Eye (tissue), 1 donor: ENCODE measurements at regions not wholly inside any gene's neighbourhood (a gene's known extent, or its start where the extent isn't known, plus 50 kb on each side); places are given as distances from the start of the nearest gene placed in this dataset.

Experiments used
- DNase-seq: peaks from one replicate; pipeline ENCODE4 v3.0.0-alpha.2; 2015

- DNase-seq: no peak
Measured at GRCh38 chr10:80861882-80862281, 324.2 kb downstream of the SH2D4B start.

DNA sequence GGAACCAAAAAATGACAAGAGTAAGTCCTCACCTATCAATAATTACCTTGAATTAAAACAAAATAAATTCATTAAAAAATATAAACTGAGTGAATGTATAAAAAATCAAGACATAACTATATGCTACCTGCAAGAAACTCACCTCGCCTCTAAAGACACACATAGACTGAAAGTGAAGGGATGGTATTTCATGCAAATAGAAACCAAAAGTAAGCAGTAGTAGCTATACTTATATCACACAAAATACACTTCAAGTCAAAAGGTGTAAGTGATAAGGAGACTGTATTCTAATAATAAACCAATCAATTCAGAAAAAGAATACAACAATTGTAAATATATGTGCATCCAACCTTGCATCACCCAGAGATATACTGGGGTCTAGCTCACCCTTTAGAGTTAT is 332.6 kb downstream of the SH2D4B start:
- DNase-seq: no peak

GRCh38 chr10:80871083-80871482 is 333.4 kb downstream of the SH2D4B start:
- no peak for DNase-seq

- no peak for DNase-seq
Measured at GRCh38 chr10:80878330-80878729, 340.6 kb downstream of the SH2D4B start.

GRCh38 chr10:80890146-80890545 is 352.4 kb downstream of the SH2D4B start:
- no peak for DNase-seq

- DNase-seq: no peak
Measured at GRCh38 chr10:80893256-80893655, 355.6 kb downstream of the SH2D4B start.

GRCh38 chr10:80894311-80894791 is 356.6 kb downstream of the SH2D4B start:
- DNase-seq: no peak

DNA sequence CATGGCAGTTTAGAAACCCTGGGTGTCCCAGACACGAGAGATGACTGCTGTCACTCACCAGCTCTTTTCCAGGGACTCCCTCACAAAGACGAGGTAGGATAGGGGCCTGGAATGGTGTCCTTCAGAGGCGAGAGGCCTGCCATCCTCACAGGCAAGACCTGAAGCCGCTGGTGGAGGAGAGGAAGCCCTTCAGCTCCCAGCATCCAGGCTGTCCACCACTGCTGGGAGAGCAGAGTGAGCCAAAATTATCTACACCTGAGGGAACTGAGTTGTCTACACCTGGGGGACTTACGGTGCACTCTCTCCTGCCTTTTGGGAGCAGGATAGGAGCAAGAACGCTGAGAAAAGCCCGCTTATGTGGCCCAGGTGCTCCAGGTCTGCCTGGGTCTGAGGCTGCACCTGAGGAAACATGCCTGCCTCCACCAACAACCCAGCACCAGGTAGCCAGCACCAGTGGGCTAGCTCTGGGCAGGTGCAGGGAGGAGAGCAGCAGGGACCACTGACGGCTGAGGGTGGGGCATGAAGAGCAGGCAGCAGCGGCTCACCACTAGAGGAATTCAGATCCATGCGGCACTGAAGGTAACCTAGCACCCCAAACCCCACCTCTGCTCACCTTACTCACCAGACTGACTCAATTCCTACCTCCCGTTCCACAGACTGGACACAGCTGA is 357.2 kb downstream of the SH2D4B start:
- DNase-seq: no peak

DNA sequence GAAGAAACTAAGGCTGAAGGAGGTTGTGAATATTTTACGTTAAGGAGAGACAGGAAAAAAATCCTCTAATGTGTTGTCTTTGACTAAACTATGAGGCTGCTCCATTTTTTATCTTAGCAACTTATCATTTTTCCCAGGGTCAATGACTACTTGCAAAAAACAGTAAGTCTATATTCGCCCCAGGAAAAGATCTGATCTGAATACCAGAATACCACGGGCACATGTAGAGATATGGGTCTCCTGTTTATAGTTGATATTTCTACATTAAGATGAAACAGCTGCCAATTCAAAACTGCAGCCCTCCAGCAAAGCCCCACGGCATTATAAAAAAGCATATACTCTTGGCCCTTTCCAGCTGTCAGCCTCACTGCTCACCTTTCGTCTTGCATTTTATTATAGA is 358.4 kb downstream of the SH2D4B start:
- DNase-seq: no peak

DNA sequence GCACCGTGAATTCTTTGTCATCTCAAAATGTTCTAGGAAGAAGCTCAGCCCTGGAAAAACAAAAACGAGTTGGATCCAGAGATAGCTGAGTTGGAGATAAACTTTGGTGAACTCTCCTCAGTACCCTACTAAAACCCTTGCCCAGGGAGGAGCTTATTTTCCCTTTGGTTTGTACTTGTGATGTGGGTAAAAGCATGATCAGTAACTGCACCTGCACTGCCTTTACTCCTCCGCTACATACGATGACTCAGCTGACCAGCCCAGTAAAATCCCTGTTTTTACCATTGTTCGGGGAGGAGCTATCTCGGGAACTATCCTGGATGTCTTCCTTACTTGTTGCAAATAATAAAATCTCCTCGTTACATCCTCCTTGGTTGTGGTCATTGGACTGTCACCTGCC is 359.3 kb downstream of the SH2D4B start:
- DNase-seq: no peak

DNA sequence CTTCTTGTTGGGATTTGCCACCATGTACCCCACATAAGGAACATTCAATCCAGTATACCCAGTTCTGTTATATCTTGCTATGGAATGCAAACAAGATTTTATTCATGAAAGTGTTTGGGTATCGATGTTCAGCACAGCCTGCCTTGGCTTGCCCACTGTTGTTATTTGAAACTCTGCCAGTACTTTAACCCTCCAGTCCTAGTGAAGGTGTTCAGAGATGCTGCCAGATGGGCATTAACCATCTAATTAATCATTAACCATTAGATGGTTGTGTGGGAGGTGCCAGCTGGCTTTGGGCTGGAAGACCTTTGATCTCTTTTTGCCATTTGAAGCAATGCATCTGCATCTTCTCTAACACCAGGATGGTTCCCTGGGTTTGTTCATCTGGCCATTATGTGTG is 363.0 kb downstream of the SH2D4B start:
- no peak for DNase-seq

DNA sequence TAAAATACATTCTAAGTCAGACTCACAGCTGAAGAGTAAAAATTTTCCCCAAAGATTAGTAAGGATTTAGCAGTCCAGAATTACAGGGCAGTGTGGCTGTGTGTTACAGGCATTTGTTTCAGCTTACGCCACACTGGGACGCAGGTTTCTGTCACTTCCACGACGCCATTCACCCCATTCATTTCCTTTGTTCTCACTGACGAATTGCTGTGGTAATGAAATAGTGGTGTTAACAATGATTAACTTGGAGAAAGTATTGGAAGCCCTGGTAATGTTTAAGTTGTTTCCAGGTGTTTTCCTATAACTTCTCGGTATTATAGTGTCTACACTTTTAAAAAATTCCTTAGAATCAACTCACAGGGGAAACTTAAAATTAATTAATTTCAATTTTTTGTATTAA is 370.9 kb downstream of the SH2D4B start:
- DNase-seq: no peak

DNA sequence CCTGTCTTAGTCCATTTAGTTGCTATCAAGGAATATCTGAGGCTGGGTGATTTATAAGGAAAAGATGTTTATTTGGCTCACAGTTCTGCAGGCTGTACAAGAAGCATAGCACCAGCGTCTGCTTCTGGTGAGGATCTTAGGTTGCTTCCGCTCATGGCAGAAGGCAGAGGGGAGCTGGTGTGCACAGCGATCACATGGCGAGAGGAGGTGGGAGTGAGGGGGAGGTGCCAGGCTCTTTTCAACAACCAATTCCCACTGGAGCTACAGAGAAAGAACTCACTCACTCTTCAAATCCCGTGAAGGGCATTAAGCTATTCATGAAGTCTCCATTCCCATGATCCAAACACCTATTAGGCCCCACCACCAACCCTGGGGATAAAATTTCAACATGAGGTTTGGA is 371.6 kb downstream of the SH2D4B start:
- DNase-seq: no peak

DNA sequence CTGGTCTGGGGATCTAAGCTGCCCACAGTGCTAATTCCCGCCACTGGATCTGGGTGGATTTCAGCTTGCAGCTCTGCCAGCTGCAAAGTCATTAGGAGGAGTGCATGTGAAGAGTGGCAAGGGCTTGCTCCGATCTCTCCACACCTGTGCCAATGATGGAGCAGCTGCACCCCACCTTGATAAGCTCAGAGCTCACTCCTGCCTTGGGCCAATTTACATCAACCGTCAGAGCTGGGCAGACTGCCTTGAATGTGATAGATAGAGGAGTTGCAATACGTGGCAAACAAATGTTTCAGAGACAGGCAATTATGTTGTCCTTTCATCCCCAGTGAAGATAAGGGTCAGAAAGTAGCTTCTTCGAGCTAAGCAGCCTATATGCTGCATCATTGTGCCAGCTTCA is 379.9 kb downstream of the SH2D4B start:
- no peak for DNase-seq

DNA sequence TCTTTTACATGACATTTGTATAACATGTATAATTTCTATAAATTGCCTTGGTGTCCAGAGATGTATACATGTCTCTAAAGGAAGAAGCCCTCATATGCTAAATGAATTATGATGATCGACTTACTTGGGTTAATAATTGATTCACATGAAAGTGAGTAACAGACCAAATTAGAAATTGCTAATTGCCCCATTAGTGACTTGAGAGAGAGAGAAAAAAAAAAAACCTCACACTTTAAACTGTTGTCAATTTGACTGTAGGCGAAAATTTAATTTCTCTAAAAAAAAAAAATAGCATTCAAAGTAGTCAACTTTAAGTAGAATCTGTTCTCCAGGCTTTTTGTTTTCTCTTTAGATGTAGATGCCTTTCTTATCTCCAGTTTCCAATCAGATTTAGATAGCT is 383.3 kb downstream of the SH2D4B start:
- no peak for DNase-seq

GRCh38 chr10:80924063-80924952 is 386.6 kb downstream of the SH2D4B start:
- DNase-seq: peak; percentile 86

DNA sequence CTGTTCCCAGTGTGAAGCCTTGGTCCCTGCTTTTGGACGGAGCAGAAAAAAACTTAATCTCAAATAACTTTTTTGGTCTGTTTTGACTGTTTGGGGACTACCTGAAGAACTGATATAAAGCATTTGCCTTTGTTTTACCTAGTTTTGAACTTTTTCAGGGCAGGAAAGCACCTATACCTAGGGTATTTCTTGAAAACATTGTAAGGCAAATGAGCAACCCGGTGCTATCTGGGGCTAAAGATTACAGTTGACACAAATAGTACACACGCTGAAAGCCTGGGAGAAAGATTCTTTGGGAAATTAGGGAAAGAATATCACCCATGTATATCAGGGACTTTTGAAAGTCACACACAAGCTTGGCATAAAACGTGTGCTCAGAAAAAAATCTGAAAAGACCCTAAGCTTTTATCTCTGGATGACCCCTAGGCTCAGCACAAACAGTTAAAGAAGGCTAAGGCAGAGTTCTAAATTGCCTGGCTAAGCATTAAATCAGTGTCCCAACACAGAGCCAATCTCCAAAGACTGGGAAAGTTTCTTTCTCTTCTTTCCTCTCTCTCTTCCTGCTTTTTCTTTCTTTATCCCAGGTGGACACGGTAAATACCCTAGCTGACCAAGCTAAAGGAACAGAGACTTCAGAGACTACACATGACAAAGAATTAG is 389.8 kb downstream of the SH2D4B start:
- no peak for DNase-seq

- DNase-seq: no peak
Measured at GRCh38 chr10:80938903-80939302, 401.2 kb downstream of the SH2D4B start.

GRCh38 chr10:80945264-80945880 is 407.7 kb downstream of the SH2D4B start:
- peak; percentile 35 for DNase-seq

GRCh38 chr10:80946073-80946472 is 408.4 kb downstream of the SH2D4B start:
- DNase-seq: no peak

GRCh38 chr10:80946957-80947726 is 409.4 kb downstream of the SH2D4B start:
- DNase-seq: no peak

- DNase-seq: no peak
Measured at GRCh38 chr10:80949785-80950184, 412.1 kb downstream of the SH2D4B start.
